ENCODE measurements at regions not wholly inside any gene's neighbourhood (a gene's known extent, or its start where the extent isn't known, plus 50 kb on each side); places are given as distances from the start of the nearest gene placed in this dataset.

DNA sequence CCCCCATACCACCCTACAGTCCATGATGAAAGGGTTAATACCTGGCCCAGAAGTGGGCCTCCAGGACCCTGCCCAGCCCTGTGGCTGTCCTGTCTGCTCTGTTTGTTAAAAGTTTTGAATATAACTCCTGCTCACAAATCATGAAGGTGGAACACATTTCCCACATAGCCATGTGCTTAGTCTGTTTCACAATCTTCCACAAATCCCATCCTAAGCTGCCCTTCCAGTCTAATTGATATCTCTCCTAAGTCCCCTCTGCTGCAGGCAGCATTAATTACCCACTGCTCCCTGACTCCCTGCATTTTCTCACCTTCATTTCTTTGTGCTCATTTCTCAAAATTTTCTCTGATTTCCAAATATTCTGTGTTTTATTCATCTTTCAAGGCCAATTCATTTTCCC, 142.6 kb downstream of the AASDH start:
- Histone ChIP-seq H3K4me1 (ENCODE audit: control insufficient read depth in 1 of 2, insufficient read depth in 2 of 2, low read depth in 1 of 2, low read length in 1 of 2) (peaks cover 0 to 40% of the 10 kb centered on the region in 2 experiments; a peak in 2 of 4 replicates), H3K79me2 (ENCODE audit: insufficient read depth) (no peaks in the 10 kb centered on the region), H3K27ac (ENCODE audit: low read depth in 2 of 2, low read length in 1 of 2) (no peak overlapping the region), H3K4me2 (no peak overlapping the region), H3K4me3 (ENCODE audit: low read depth in 2 of 2, low read length in 1 of 2) (no peak overlapping the region), H3K36me3 (replicated peaks in 1 of 2; ENCODE audit: control insufficient read depth in 1 of 2, insufficient read depth in 2 of 2, low read length in 1 of 2) (no peaks in the 10 kb centered on the region), H3K27me3 (ENCODE audit: insufficient read depth) (no peaks in the 10 kb centered on the region), H3K9me3 (no peaks in the 10 kb centered on the region), H4K20me1 (ENCODE audit: insufficient read depth) (no peaks in the 10 kb centered on the region), H2AFZ (ENCODE audit: low read depth) (no peak overlapping the region), H3F3A (replicated peaks; ENCODE audit: insufficient read depth) (no peaks in the 10 kb centered on the region), H3K9me2 (no peaks in the 10 kb centered on the region), H3K9ac (no peak overlapping the region)
- DNase-seq: no peak
- TF ChIP-seq GABPA (IDR thresholded peaks at IDR 0.05; ENCODE audit: low read depth): no peak
- ChIA-PET POLR2A (no interaction called here), CTCF (interaction anchor here (1.8 kb wide), 1 partner anchor 296 kb away, joined by 7 read pairs; the partner anchor contains the start of gene CEP135)

DNA sequence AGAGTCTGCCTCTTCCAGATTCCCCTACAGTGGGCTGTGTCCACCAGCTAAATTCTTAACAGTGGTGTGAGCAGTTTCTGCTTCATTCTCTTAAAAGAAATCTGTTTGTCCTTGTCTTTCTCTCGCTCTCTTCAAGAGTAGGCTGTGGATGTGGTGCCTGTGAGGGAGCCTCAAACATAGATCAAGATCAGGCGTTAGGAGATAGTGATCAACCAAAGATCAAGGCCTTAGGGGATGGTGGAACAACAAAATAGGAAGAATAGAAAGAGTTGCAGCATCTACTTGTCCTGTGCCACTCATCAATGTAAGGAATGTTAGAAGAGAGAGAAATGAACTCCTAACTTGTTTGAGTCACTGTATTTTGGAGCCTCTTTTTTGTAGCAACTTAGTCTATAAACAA, 144.2 kb downstream of the AASDH start:
- no peaks in the 10 kb centered on the region for H3K9me3 ChIP-seq
- TF ChIP-seq RCOR1 (IDR thresholded peaks at IDR 0.05; ENCODE audit: low read length): 0 out of 2 replicates have a peak, but pooled peaks have one; percentile 6
- TF ChIP-seq GATA2 (CRISPR knock-in tag; IDR thresholded peaks at IDR 0.05): no peak; the same call in 1 of the 2 replicates
- WGBS (ENCODE audit: low lambda C conversion rate): 79% methylated on average over 2 of the region's 2 CpGs

DNA sequence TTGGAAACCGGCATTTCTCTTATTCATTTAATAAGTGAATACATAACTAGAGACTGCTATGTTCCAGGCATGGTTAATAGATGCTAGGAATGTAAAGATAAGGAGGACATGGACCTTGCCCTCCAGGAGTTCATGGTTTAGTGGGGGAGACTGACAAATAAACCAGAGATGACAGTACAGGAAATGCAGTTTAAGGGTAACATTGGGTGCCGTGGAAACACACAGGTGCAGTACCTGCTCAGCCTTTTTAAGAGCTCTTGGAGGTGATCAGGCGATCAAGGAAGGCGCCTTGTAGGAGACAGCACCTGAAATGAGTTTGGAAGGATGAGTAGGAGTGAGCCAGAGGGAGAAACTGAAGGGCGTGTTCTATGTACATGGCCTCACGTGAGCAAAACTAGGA, 145.8 kb downstream of the AASDH start:
- no peaks in the 10 kb centered on the region for H3K9me3 ChIP-seq
- no peak for DNase-seq
- no peak overlapping the region for H3K4me2 ChIP-seq
- no peaks in the 10 kb centered on the region for H3K36me3 ChIP-seq (replicated peaks in 1 of 2; ENCODE audit: control insufficient read depth in 1 of 2, insufficient read depth in 2 of 2, low read length in 1 of 2)
- ChIA-PET POLR2A (interaction anchor here (0.9 to 1.1 kb wide), 4 partner anchors 12 to 293 kb away, joined by 3 to 5 read pairs (median 4); partner anchors contain the start of gene CEP135), CTCF (interaction anchor here (1.0 to 1.7 kb wide), 5 partner anchors 59 to 293 kb away, joined by 3 to 9 read pairs (median 4); partner anchors contain the start of gene CEP135)
- H3K9ac ChIP-seq: no peak overlapping the region
- no peak overlapping the region for H2AFZ ChIP-seq (ENCODE audit: low read depth)
- TF ChIP-seq GATA2 (CRISPR knock-in tag; IDR thresholded peaks at IDR 0.05) (peak; percentile 60; the same call in 1 of the 2 replicates), YY1 (IDR thresholded peaks at IDR 0.05; ENCODE audit: low read depth) (no peak), MEF2A (IDR thresholded peaks at IDR 0.05; ENCODE audit: borderline replicate concordance, low read depth) (no peak), NRF1 (IDR thresholded peaks at IDR 0.05; ENCODE audit: low read depth, low read length) (no peak), TAF1 (IDR thresholded peaks at IDR 0.05; ENCODE audit: borderline replicate concordance, low read depth, low read length) (no peak), TCF12 (IDR thresholded peaks at IDR 0.05) (no peak; the same call in 1 of the 2 replicates), EP300 (IDR thresholded peaks at IDR 0.05; ENCODE audit: borderline replicate concordance in 1 of 2, low read depth in 1 of 2, low read length in 1 of 2) (0 out of 4 replicates have a peak, but pooled peaks of 1 of the 2 experiments have one; percentile 40), CHD2 (IDR thresholded peaks at IDR 0.05; ENCODE audit: low read length, partially characterized antibody) (no peak), RCOR1 (IDR thresholded peaks at IDR 0.05; ENCODE audit: low read length) (peak; percentile 79), ELF1 (IDR thresholded peaks at IDR 0.05) (no peak)
- TF ChIP-seq, protein P1, sequence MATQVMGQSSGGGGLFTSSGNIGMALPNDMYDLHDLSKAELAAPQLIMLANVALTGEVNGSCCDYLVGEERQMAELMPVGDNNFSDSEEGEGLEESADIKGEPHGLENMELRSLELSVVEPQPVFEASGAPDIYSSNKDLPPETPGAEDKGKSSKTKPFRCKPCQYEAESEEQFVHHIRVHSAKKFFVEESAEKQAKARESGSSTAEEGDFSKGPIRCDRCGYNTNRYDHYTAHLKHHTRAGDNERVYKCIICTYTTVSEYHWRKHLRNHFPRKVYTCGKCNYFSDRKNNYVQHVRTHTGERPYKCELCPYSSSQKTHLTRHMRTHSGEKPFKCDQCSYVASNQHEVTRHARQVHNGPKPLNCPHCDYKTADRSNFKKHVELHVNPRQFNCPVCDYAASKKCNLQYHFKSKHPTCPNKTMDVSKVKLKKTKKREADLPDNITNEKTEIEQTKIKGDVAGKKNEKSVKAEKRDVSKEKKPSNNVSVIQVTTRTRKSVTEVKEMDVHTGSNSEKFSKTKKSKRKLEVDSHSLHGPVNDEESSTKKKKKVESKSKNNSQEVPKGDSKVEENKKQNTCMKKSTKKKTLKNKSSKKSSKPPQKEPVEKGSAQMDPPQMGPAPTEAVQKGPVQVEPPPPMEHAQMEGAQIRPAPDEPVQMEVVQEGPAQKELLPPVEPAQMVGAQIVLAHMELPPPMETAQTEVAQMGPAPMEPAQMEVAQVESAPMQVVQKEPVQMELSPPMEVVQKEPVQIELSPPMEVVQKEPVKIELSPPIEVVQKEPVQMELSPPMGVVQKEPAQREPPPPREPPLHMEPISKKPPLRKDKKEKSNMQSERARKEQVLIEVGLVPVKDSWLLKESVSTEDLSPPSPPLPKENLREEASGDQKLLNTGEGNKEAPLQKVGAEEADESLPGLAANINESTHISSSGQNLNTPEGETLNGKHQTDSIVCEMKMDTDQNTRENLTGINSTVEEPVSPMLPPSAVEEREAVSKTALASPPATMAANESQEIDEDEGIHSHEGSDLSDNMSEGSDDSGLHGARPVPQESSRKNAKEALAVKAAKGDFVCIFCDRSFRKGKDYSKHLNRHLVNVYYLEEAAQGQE (IDR thresholded peaks at IDR 0.05; ENCODE audit: low read depth, low read length): no peak
- H3K4me3 ChIP-seq (ENCODE audit: low read depth in 2 of 2, low read length in 1 of 2): peak overlapping the region in 1 of 2 experiments; percentile 4; a peak in 1 of 4 replicates
- H3K27me3 ChIP-seq (ENCODE audit: insufficient read depth): no peaks in the 10 kb centered on the region
- no peaks in the 10 kb centered on the region for H3F3A ChIP-seq (replicated peaks; ENCODE audit: insufficient read depth)
- H3K79me2 ChIP-seq (ENCODE audit: insufficient read depth): no peaks in the 10 kb centered on the region
- H3K9me2 ChIP-seq: no peaks in the 10 kb centered on the region
- H3K27ac ChIP-seq (ENCODE audit: low read depth in 2 of 2, low read length in 1 of 2): peak overlapping the region; percentile 45 to 99; a peak in 3 of 4 replicates
- WGBS (ENCODE audit: low lambda C conversion rate): 48% methylated on average over 6 of the region's 6 CpGs
- H4K20me1 ChIP-seq (ENCODE audit: insufficient read depth): no peaks in the 10 kb centered on the region
- peaks cover 0 to 53% of the 10 kb centered on the region in 2 experiments; a peak in 2 of 4 replicates for H3K4me1 ChIP-seq (ENCODE audit: control insufficient read depth in 1 of 2, insufficient read depth in 2 of 2, low read depth in 1 of 2, low read length in 1 of 2)

More for the DNA sequence above, 144.2 kb downstream of the AASDH start:
- H3K9me2 ChIP-seq: no peaks in the 10 kb centered on the region
- H3K4me1 ChIP-seq (ENCODE audit: control insufficient read depth in 1 of 2, insufficient read depth in 2 of 2, low read depth in 1 of 2, low read length in 1 of 2): peaks cover 0 to 51% of the 10 kb centered on the region in 2 experiments; a peak in 2 of 4 replicates
- no peak overlapping the region for H3K9ac ChIP-seq
- H3K36me3 ChIP-seq (replicated peaks in 1 of 2; ENCODE audit: control insufficient read depth in 1 of 2, insufficient read depth in 2 of 2, low read length in 1 of 2): no peaks in the 10 kb centered on the region
- no peaks in the 10 kb centered on the region for H3K27me3 ChIP-seq (ENCODE audit: insufficient read depth)
- no peak overlapping the region for H2AFZ ChIP-seq (ENCODE audit: low read depth)
- no peaks in the 10 kb centered on the region for H3F3A ChIP-seq (replicated peaks; ENCODE audit: insufficient read depth)
- no peaks in the 10 kb centered on the region for H3K79me2 ChIP-seq (ENCODE audit: insufficient read depth)
- CTCF ChIA-PET: no interaction called here
- POLR2A ChIA-PET: no interaction called here
- H3K27ac ChIP-seq (ENCODE audit: low read depth in 2 of 2, low read length in 1 of 2): peak overlapping the region in 1 of 2 experiments; percentile 99; a peak in 2 of 4 replicates
- no peaks in the 10 kb centered on the region for H4K20me1 ChIP-seq (ENCODE audit: insufficient read depth)
- no peak overlapping the region for H3K4me3 ChIP-seq (ENCODE audit: low read depth in 2 of 2, low read length in 1 of 2)
- no peak overlapping the region for H3K4me2 ChIP-seq
- DNase-seq: no peak
